ENCODE measurements at regions not wholly inside any gene's neighbourhood (a gene's known extent, or its start where the extent isn't known, plus 50 kb on each side); places are given as distances from the start of the nearest gene placed in this dataset.

- Histone ChIP-seq H3K27ac (no peak overlapping the region), H3K27me3 (no peaks in the 10 kb centered on the region), H3K36me3 (no peaks in the 10 kb centered on the region), H3K4me1 (no peaks in the 10 kb centered on the region), H3K9me3 (no peaks in the 10 kb centered on the region), H3K4me3 (no peak overlapping the region)
- TF ChIP-seq POLR2AphosphoS5 (IDR thresholded peaks at IDR 0.05) (no peak), CTCF (IDR thresholded peaks at IDR 0.05) (no peak), EP300 (IDR thresholded peaks at IDR 0.05) (no peak), POLR2A (IDR thresholded peaks at IDR 0.05) (no peak)
- no peak for DNase-seq
- intact Hi-C loops (cut with DNase I) = no loop called here
- 50 to 80% methylated on average over 4 of the region's 4 CpGs for WGBS, 2 donors
Observed at GRCh38 chr13:77383097-77383496, 56.2 kb upstream of the MYCBP2 start.

GRCh38 chr13:77381059-77381458 is 54.2 kb upstream of the MYCBP2 start:
- no peaks in the 10 kb centered on the region for H3K9me3 ChIP-seq
- H3K27me3 ChIP-seq = no peaks in the 10 kb centered on the region
- H3K36me3 ChIP-seq = no peaks in the 10 kb centered on the region
- intact Hi-C loops (cut with DNase I) = no loop called here
- no peak overlapping the region for H3K27ac ChIP-seq
- 59 to 82% methylated on average over 1 of the region's 1 CpG for WGBS, 2 donors
- TF ChIP-seq EP300 (IDR thresholded peaks at IDR 0.05) = no peak
- TF ChIP-seq POLR2A (IDR thresholded peaks at IDR 0.05) = no peak
- no peak for TF ChIP-seq POLR2AphosphoS5 (IDR thresholded peaks at IDR 0.05)
- TF ChIP-seq CTCF (IDR thresholded peaks at IDR 0.05) = no peak
- H3K4me3 ChIP-seq = no peak overlapping the region
- H3K4me1 ChIP-seq = no peaks in the 10 kb centered on the region
- no peak for DNase-seq

- DNase-seq = no peak
- no peaks in the 10 kb centered on the region for H3K27me3 ChIP-seq
- H3K9me3 ChIP-seq = no peaks in the 10 kb centered on the region
- no peak overlapping the region for H3K27ac ChIP-seq
- 80 to 95% methylated on average over 2 of the region's 2 CpGs for WGBS, 2 donors
- H3K4me3 ChIP-seq = no peak overlapping the region
- H3K36me3 ChIP-seq = no peaks in the 10 kb centered on the region
- TF ChIP-seq EP300 (IDR thresholded peaks at IDR 0.05) (no peak), POLR2AphosphoS5 (IDR thresholded peaks at IDR 0.05) (no peak), POLR2A (IDR thresholded peaks at IDR 0.05) (no peak)
- intact Hi-C loops (cut with DNase I) = no loop called here
- H3K4me1 ChIP-seq = no peaks in the 10 kb centered on the region
Observed at GRCh38 chr13:77379508-77379907, 52.6 kb upstream of the MYCBP2 start.

GRCh38 chr13:77378662-77379061 is 51.8 kb upstream of the MYCBP2 start:
- intact Hi-C loops (cut with DNase I) = no loop called here

GRCh38 chr13:77377016-77377415 is 50.1 kb upstream of the MYCBP2 start:
- Histone ChIP-seq H3K4me1 (no peaks in the 10 kb centered on the region), H3K27me3 (no peaks in the 10 kb centered on the region), H3K36me3 (no peaks in the 10 kb centered on the region), H3K4me3 (no peak overlapping the region), H3K9me3 (no peaks in the 10 kb centered on the region), H3K27ac (no peak overlapping the region)
- DNase-seq = no peak
- 69 to 73% methylated on average over 1 of the region's 1 CpG for WGBS, 2 donors
- intact Hi-C loops (cut with DNase I) = no loop called here
- TF ChIP-seq POLR2A (IDR thresholded peaks at IDR 0.05) = no peak

More at GRCh38 chr13:77378662-77379061, 51.8 kb upstream of the MYCBP2 start:
- Histone ChIP-seq H3K27ac (no peak overlapping the region), H3K36me3 (no peaks in the 10 kb centered on the region), H3K9me3 (no peaks in the 10 kb centered on the region), H3K4me1 (no peaks in the 10 kb centered on the region), H3K4me3 (no peak overlapping the region), H3K27me3 (no peaks in the 10 kb centered on the region)
- no peak for TF ChIP-seq EP300 (IDR thresholded peaks at IDR 0.05)
- no peak for TF ChIP-seq POLR2A (IDR thresholded peaks at IDR 0.05)
- TF ChIP-seq CTCF (IDR thresholded peaks at IDR 0.05) = no peak
- no peak for TF ChIP-seq POLR2AphosphoS5 (IDR thresholded peaks at IDR 0.05)
- DNase-seq = no peak
